ENCODE measurements at regions not wholly inside any gene's neighbourhood (a gene's known extent, or its start where the extent isn't known, plus 50 kb on each side); places are given as distances from the start of the nearest gene placed in this dataset.

DNA sequence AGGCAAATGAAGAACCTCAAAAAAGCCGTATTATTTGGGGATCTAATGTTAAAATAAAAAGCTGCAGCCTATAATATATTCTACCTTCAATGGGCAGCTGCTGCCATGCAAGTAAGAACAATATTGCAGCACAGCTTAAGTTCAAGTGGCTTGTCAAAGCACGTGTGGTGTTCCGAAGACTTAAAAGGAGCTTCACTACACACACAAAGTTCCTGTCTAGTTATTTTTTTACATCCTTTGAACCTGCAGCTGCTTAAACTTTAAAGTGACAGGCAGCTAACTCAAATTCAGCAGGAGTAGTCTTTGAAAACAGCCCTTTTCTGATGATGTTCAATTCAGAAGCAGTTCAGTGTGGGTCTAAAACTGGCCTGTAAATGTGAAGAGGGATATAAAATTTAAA lies 85.8 kb upstream of the XIRP2 start:
- TF ChIP-seq, protein P1, sequence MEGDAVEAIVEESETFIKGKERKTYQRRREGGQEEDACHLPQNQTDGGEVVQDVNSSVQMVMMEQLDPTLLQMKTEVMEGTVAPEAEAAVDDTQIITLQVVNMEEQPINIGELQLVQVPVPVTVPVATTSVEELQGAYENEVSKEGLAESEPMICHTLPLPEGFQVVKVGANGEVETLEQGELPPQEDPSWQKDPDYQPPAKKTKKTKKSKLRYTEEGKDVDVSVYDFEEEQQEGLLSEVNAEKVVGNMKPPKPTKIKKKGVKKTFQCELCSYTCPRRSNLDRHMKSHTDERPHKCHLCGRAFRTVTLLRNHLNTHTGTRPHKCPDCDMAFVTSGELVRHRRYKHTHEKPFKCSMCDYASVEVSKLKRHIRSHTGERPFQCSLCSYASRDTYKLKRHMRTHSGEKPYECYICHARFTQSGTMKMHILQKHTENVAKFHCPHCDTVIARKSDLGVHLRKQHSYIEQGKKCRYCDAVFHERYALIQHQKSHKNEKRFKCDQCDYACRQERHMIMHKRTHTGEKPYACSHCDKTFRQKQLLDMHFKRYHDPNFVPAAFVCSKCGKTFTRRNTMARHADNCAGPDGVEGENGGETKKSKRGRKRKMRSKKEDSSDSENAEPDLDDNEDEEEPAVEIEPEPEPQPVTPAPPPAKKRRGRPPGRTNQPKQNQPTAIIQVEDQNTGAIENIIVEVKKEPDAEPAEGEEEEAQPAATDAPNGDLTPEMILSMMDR (IDR thresholded peaks at IDR 0.05 in 4 of 5, conservative IDR thresholded peaks at IDR 0.05 in 1 of 5): no peak
- no peak for TF ChIP-seq POLR2A (IDR thresholded peaks at IDR 0.05)
